GM23248 (cell line): ENCODE measurements at regions not wholly inside any gene's neighbourhood (a gene's known extent, or its start where the extent isn't known, plus 50 kb on each side); places are given as distances from the start of the nearest gene placed in this dataset.
"Not testable (repeated sequence)": the region's sequence is repeated elsewhere in the genome, so short reads cannot be mapped to it uniquely, and the experiment has no call there.

Experiments used
- EZH2 ChIP-seq: fragments of 200-600 bp; sonication (generic); IDR thresholded peaks from 2 replicates; pipeline ENCODE4 v1.6.1; 2018; ENCODE audit warnings: antibody characterized with exemption, mild to moderate bottlenecking; ENCODE audit not compliant: insufficient read depth, poor library complexity, severe bottlenecking
- EZH2phosphoT487 ChIP-seq: fragments of 200-600 bp; sonication (generic); IDR thresholded peaks from 2 replicates; pipeline ENCODE4 v1.6.1; 2018; ENCODE audit warnings: antibody characterized with exemption, moderate library complexity, mild to moderate bottlenecking, low read depth; ENCODE audit not compliant: insufficient read depth

- not testable (repeated sequence) for TF ChIP-seq EZH2, EZH2phosphoT487
Observed at GRCh38 chr1:149240530-149240929, 137.2 kb upstream of the NBPF9 start.
